Hippocampal formation (tissue), 2 donors: ENCODE measurements at regions not wholly inside any gene's neighbourhood (a gene's known extent, or its start where the extent isn't known, plus 50 kb on each side); places are given as distances from the start of the nearest gene placed in this dataset.

ENCODE experiments used
- DNase-seq, 2 donors: peaks; one replicate each; lab custom pipeline; 2025; lab: John Stamatoyannopoulos, UW

GRCh38 chr4:36013206-36013605, 231.1 kb downstream of the ARAP2 start:
- no peak for DNase-seq
